ENCODE measurements at regions not wholly inside any gene's neighbourhood (a gene's known extent, or its start where the extent isn't known, plus 50 kb on each side); places are given as distances from the start of the nearest gene placed in this dataset.

DNA sequence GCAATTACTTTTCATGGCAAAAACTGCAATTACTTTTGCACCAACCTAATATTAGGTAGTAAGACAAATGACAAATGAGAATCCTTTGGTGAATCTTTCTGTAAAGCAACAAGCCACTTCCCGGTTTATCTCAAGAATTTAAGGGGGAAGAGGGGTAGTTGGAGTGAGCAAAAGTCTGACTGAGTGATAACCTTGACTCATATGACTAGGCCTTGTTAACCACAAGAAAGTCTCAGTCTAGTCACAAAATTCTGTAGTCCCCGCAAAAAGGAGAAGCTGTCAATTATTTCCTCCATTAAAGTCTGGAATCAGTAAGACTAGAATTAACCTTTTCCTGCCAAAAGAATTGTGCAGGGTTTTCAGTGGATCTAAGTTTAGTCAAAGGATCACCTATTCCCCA lies 72.2 kb upstream of the GNAO1 start:
- TF ChIP-seq, protein P1, sequence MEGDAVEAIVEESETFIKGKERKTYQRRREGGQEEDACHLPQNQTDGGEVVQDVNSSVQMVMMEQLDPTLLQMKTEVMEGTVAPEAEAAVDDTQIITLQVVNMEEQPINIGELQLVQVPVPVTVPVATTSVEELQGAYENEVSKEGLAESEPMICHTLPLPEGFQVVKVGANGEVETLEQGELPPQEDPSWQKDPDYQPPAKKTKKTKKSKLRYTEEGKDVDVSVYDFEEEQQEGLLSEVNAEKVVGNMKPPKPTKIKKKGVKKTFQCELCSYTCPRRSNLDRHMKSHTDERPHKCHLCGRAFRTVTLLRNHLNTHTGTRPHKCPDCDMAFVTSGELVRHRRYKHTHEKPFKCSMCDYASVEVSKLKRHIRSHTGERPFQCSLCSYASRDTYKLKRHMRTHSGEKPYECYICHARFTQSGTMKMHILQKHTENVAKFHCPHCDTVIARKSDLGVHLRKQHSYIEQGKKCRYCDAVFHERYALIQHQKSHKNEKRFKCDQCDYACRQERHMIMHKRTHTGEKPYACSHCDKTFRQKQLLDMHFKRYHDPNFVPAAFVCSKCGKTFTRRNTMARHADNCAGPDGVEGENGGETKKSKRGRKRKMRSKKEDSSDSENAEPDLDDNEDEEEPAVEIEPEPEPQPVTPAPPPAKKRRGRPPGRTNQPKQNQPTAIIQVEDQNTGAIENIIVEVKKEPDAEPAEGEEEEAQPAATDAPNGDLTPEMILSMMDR (IDR thresholded peaks at IDR 0.05): no peak
- TF ChIP-seq POLR2AphosphoS5 (IDR thresholded peaks at IDR 0.05) (no peak), EP300 (IDR thresholded peaks at IDR 0.05) (no peak), POLR2A (IDR thresholded peaks at IDR 0.05) (no peak)
